Chondrocyte (in vitro differentiated cells): ENCODE measurements at regions not wholly inside any gene's neighbourhood (a gene's known extent, or its start where the extent isn't known, plus 50 kb on each side); places are given as distances from the start of the nearest gene placed in this dataset.
A peak's percentile ranks its signal among the peaks of the same experiment; 100 is the strongest.

Experiments
- DNase-seq: peaks from one replicate; pipeline ENCODE4 v3.0.0; 2021; ENCODE audit warnings: mixed read lengths, low spot score
- H3K27ac Mint-ChIP-seq: one replicate; pipeline ENCODE4 v1.8.0; 2021; ENCODE audit warnings: mild to moderate bottlenecking, moderate library complexity, mixed read lengths; ENCODE audit not compliant: unreplicated experiment
- H3K27me3 Mint-ChIP-seq: 2 replicates; pipeline ENCODE4 v1.8.0; 2021; ENCODE audit warnings: low read depth, mixed read lengths
- H3K36me3 Mint-ChIP-seq: 2 replicates; pipeline ENCODE4 v1.8.0; 2021; ENCODE audit warnings: low read depth, mixed read lengths
- H3K4me1 Mint-ChIP-seq: 2 replicates; pipeline ENCODE4 v1.8.0; 2021; ENCODE audit warnings: low read depth, mild to moderate bottlenecking, mixed read lengths
- H3K4me3 Mint-ChIP-seq: one replicate; pipeline ENCODE4 v1.8.0; 2021; ENCODE audit warnings: mild to moderate bottlenecking, moderate library complexity, mixed read lengths; ENCODE audit not compliant: unreplicated experiment
- H3K9me3 Mint-ChIP-seq: 2 replicates; pipeline ENCODE4 v1.8.0; 2021; ENCODE audit warnings: low read depth, mixed read lengths
- TF ChIP-seq, protein P1 (sequence below): fragments of 200-600 bp; sonication (generic); IDR thresholded peaks from 2 replicates; pipeline ENCODE4 v1.5.0; 2021; ENCODE audit warnings: antibody characterized with exemption, mild to moderate bottlenecking, moderate library complexity

DNA sequence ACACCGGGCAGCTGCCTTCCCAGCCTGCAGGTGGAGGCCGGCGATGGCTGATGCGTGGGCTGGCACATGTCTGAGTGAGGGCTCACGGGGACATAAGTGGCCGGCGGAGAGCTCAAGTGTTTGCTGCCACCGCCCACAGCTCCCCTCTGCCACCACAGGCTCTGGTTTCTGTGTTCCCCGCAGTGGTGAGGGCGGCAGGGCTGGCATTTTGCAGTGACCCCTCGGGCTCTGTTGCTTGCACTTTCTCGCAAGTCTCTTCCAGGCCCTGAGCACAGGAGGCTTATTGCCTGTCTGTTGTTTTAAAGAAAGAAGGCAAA, 271.0 kb upstream of the RTL1 start:
- Mint-ChIP-seq H3K36me3 (no peaks in the 10 kb centered on the region), H3K27ac (no peak overlapping the region), H3K4me1 (no peaks in the 10 kb centered on the region), H3K4me3 (no peak overlapping the region), H3K9me3 (peaks cover 9% of the 10 kb centered on the region), H3K27me3 (no peaks in the 10 kb centered on the region)
- peak; percentile 65 for DNase-seq
- TF ChIP-seq, protein P1, sequence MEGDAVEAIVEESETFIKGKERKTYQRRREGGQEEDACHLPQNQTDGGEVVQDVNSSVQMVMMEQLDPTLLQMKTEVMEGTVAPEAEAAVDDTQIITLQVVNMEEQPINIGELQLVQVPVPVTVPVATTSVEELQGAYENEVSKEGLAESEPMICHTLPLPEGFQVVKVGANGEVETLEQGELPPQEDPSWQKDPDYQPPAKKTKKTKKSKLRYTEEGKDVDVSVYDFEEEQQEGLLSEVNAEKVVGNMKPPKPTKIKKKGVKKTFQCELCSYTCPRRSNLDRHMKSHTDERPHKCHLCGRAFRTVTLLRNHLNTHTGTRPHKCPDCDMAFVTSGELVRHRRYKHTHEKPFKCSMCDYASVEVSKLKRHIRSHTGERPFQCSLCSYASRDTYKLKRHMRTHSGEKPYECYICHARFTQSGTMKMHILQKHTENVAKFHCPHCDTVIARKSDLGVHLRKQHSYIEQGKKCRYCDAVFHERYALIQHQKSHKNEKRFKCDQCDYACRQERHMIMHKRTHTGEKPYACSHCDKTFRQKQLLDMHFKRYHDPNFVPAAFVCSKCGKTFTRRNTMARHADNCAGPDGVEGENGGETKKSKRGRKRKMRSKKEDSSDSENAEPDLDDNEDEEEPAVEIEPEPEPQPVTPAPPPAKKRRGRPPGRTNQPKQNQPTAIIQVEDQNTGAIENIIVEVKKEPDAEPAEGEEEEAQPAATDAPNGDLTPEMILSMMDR, result no peak

DNA sequence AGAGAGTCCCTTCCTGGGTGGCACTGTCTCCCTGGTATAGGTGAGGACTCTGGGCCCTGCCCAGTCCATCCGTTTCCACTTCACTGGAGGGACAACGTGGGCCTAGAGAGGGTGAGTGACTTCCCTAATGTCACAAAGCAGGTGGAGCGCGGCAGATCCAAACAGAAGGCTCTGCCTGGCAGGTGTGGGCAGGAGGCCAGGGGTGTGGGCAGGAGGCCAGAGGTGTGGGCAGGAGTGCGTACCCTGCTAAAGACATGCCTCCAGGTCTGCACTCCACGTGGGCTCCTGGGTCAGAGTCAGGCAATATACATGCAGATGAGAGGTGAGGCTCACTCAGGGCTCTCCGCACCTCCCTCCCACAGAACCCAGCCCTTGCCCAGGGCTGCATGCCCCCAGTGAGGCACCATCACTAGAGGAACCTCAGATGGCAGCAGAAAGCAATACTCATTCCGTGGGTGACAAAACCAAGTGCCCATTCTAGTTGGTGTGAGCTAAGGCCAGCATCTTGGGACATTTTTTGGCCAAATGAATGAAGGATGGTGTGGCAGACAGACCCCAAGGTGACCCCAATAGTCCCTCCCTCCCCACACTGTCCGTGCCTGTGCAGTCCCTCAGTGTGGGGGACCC, 271.6 kb upstream of the RTL1 start:
- Mint-ChIP-seq H3K27me3 (no peaks in the 10 kb centered on the region), H3K27ac (no peak overlapping the region), H3K4me1 (no peaks in the 10 kb centered on the region), H3K36me3 (peaks cover under 1% of the 10 kb centered on the region), H3K4me3 (no peak overlapping the region), H3K9me3 (peaks cover 11% of the 10 kb centered on the region)
- TF ChIP-seq, protein P1, result no peak
- DNase-seq, result peak; percentile 69

DNA sequence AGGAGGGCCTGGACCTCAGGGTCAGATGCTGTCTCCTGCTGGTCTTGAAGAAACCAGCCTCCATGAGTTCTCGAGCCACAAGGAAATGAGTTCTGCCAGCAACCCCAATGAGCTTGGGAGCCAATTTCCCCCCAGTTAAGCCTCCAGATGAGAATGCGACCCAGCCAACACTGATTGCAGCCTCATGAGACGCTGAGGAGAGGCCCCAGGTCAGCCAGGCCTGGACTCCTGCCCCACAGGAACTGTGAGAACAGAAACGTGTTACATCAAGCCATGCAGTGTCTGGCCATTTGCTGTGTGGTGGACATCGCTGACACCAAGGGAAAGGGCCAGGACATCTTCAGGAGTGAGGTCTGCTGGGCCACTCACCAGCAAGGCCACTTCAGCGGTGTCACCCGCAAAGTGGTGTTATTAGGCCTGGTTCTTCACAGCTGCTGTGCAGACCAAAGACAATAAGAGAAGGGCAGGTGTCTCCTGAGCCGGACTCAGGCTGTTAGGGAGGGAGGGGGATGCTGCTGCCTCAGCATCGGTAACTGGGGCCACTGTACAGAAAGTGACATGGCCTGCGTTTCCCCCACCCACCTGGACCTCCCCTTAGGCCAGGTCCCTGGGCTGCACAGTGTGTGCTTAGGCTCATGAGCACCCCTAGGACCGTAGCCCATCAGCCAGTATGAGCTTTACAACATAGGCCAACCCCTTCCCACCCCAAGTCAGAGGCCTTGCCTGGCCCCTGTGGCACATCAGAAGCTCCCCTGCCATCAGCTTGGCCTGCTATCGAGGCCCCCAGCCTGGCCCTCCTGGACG, 272.4 kb upstream of the RTL1 start:
- Mint-ChIP-seq H3K36me3 (peaks cover 2% of the 10 kb centered on the region), H3K9me3 (peaks cover 19% of the 10 kb centered on the region), H3K27me3 (no peaks in the 10 kb centered on the region), H3K4me1 (no peaks in the 10 kb centered on the region), H3K27ac (no peak overlapping the region), H3K4me3 (no peak overlapping the region)
- TF ChIP-seq, protein P1, result no peak
- DNase-seq, result peak; percentile 66

DNA sequence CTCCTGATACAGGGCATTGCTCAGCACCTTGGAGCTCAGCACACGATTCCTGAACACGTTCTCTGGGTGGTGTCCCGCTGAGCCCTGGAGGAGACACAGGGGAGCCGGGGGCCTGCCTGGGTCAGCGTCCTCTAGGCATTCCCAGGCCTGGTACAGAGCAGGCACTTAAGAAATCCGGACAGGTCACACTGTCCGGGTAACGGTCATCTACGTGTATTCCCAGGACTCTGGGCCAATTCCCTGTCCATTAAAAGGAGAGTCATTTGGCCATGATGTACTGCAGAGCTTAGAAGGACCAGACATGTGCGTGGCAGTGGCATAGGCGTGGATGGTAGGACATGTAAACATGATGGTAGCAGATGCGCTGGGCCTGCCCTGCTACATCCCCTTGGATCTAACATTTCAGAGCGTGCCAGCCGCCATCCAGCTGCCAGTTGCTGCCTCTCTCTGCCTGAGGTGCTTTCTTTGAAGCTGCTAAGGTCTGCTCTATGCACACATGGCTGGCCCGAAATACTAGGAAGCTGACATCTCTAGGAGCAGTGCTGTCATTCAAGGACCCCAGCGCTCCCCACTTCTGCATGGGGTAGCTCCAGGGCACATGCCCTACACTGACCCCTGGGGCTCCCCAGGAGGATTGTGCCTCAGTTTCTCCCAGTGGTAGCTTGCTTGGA, 273.1 kb upstream of the RTL1 start:
- peak; percentile 50 for DNase-seq
- Mint-ChIP-seq H3K27me3 (no peaks in the 10 kb centered on the region), H3K36me3 (peaks cover 2% of the 10 kb centered on the region), H3K4me3 (no peak overlapping the region), H3K27ac (no peak overlapping the region), H3K4me1 (no peaks in the 10 kb centered on the region), H3K9me3 (peaks cover 22% of the 10 kb centered on the region)
- TF ChIP-seq, protein P1, result no peak

DNA sequence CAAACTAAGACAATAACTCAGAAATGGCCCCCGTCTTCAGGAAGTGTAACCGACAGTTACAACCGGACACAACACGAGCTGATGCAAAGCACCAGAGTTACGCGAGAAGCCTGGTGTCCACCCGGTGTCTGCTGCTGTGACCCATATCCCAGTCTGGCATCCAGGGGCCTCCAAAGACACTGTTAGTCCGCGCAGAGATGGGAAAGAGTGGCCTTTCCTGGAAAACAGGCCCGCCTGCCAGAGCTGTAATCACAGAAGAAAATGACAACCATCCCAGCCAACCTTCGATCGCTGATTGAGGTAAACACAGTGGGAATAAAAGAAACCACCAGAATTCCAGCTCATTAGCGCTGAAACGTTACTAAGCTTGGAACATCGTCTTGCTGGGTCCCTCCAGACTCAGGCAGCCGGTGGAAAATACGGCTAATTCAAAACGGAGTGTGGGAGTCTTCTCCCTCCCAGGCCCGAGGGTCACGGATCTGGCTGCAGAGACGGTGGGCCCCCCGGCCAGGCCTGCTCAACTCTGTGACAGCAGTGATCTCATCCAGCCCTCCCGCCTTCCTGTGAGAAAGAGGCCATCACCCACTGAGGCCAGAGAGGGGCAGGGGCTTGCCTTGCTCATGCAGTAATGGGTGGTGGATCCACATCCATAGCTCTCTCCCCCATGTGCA, 273.9 kb upstream of the RTL1 start:
- DNase-seq, result peak; percentile 78
- H3K27ac Mint-ChIP-seq, result no peak overlapping the region
- no peaks in the 10 kb centered on the region for H3K4me1 Mint-ChIP-seq
- H3K36me3 Mint-ChIP-seq, result peaks cover 2% of the 10 kb centered on the region
- no peaks in the 10 kb centered on the region for H3K27me3 Mint-ChIP-seq
- no peak overlapping the region for H3K4me3 Mint-ChIP-seq
- H3K9me3 Mint-ChIP-seq, result peaks cover 22% of the 10 kb centered on the region
- TF ChIP-seq, protein P1, result no peak
